GM12874 (cell line): ENCODE measurements at regions not wholly inside any gene's neighbourhood (a gene's known extent, or its start where the extent isn't known, plus 50 kb on each side); places are given as distances from the start of the nearest gene placed in this dataset.

Source experiments
- TF ChIP-seq, protein P1 (sequence below): IDR thresholded peaks from 2 replicates; pipeline ENCODE4 v1.5.1; 2011; ENCODE audit warnings: low read depth, mild to moderate bottlenecking, control low read depth, low read length, moderate library complexity; ENCODE audit not compliant: insufficient read depth

DNA sequence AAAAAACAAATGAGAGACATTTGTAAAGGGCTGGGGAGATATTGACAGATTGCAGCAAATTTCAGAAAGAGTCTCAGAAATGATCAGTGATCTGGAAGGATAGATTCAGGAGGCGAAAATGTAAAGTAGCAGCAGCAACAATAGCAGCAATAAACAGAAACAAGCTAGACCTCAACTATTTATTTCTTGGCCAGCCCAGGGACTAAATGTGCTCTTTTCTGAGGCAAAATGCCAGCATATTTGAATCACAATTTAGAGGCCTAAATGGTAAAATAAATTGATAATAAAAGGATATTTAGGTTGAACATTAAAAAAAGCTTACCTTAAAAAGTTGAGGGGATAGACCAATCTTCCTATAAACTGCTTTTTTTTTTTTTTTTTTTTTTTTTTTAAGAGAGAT is 134.6 kb upstream of the ITGB1 start:
- TF ChIP-seq, protein P1, sequence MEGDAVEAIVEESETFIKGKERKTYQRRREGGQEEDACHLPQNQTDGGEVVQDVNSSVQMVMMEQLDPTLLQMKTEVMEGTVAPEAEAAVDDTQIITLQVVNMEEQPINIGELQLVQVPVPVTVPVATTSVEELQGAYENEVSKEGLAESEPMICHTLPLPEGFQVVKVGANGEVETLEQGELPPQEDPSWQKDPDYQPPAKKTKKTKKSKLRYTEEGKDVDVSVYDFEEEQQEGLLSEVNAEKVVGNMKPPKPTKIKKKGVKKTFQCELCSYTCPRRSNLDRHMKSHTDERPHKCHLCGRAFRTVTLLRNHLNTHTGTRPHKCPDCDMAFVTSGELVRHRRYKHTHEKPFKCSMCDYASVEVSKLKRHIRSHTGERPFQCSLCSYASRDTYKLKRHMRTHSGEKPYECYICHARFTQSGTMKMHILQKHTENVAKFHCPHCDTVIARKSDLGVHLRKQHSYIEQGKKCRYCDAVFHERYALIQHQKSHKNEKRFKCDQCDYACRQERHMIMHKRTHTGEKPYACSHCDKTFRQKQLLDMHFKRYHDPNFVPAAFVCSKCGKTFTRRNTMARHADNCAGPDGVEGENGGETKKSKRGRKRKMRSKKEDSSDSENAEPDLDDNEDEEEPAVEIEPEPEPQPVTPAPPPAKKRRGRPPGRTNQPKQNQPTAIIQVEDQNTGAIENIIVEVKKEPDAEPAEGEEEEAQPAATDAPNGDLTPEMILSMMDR, result no peak

DNA sequence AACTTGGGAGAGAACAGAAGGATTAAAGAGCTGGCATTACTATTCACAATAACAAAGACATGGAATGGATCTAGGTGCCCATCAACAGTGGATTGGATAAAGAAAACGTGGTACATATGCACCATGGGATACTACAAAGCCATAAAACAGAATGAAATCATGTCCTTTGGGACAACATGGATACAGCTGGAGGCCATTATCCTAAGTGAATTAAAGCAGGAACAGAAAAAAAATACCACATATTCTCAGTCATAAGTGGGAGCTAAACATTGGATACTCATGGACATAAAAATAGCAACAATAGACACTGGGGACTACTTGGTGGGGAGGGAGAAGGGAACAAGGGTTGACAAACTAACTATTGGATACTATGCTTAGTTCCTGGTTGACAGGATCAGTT is 133.2 kb upstream of the ITGB1 start:
- TF ChIP-seq, protein P1, result no peak

DNA sequence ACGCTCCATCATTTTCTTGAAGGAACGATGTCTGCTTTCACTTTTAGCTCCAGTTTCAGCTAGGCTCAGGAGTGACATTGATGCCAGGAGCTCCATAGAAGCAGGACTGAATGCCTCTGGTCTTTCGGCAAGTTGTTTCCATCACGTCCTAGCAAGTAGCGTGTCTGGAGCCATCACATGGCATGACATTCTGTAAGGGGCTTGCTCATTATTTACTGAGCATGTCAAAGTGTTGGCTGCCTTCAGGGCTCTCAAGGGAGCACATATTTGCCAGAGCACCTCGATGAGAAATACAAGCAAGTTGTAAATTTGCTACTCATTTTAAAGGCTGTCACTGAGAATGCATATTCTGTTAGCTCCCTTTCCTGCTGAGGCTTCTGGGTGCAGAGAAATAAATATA is 131.0 kb upstream of the ITGB1 start:
- TF ChIP-seq, protein P1, result no peak

DNA sequence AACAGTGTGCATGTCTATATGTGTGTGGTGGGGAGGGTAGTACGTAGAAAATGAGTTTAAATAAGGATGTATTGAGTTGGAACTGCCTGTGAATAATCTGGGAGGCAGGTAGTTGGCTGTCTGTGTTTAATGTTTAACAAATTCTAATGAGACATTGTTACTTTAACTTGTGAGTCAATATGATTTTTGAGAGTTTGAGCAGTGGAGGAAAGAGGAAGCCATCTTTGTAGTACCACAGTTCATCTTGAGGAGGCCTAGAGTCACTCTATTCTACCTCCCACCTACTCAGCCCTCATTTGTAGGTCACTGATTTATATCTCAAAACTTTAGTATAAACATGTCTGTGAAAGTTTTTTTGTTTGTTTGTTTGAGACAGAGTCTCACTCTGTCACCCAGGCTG is 129.9 kb upstream of the ITGB1 start:
- TF ChIP-seq, protein P1, result no peak

DNA sequence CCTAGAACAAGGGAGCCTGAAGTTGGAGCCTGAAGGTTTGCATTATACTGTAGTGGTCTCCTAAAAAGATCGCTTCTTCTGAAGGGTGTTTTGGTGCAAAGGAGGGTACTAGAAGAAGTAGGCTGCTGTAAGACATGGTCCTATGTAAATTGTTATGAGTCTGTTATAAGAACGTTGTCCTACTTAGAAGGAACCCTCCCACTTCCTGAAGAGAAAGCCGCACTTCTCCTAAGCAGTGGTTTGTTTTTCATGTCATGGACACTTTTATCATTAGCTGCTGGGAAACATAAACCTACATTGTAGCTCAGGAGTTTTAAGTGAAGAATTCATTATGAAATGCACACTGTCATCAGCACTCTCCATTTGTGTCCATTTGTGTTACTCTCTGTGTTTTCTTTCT is 129.1 kb upstream of the ITGB1 start:
- TF ChIP-seq, protein P1, result no peak

DNA sequence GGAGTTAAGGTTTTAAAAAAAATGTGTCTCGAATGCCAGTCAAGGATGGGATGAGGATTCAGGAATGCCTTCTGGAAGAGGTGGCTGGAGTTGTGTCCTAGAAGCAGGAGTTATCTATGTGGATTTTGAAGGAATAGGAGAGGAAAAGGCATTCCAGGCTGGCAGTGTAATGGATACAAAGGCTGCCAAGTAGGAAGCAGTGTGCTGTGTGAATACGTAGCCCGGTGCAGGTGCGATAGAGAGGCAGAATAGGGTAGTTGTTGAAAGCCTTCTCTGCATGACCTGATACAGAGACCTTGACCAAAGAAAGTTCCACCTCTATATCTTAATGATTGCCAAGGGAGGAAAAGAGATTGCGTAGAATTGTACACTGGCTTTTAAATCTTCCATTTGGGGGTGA is 128.1 kb upstream of the ITGB1 start:
- TF ChIP-seq, protein P1, result no peak

DNA sequence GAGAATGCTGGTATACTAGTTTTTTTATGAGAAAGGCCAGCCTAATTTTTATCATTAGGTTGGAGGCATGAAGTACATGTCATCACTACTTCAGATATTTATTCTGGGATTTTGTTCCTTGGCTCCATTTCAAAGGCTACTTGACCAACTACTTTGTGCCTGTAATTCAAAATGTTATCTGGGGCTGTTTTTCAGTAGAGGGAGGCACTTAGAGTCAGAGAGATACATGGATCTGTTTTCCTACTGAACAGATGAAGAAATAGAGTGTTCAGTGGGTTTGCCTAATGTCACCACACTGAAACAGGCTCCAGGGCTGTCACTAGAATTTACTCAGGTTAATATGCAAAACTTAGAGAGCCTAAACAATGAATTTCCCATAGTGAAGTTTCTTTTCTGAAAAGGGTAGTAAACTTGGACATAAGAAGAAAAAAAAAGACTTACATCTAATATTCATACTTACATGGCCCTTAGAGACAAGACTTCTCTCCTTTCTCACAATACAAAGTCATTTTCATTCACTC is 127.3 kb upstream of the ITGB1 start:
- TF ChIP-seq, protein P1, result no peak

DNA sequence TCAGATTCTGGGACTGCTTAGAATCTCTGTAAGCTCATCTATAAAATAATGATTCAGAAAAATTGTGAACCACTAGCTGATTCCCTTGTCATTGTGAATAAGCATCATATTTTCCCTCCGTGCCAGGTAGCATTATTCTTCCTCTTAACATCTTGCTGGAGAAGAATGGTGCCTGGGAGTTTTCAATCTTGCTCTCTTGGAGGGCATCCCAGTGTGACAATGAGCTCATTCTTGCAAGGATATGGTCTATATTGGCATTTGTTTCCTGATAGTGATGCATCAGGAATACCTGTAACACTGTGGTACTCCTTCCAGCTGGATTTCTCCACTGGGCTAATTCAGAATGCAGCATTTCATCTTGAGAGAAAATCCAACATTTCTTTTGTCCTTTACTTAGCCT is 126.4 kb upstream of the ITGB1 start:
- TF ChIP-seq, protein P1, result no peak
